Right lobe of liver (tissue), 6 donors: ENCODE measurements at regions not wholly inside any gene's neighbourhood (a gene's known extent, or its start where the extent isn't known, plus 50 kb on each side); places are given as distances from the start of the nearest gene placed in this dataset.

Experiments
- ATAC-seq, 4 donors: fragments of 200-7000 bp; cut with Tn5 transposase; one replicate each; pipeline ENCODE4 v1.9.1; 2020; ENCODE audit warnings: mild to moderate bottlenecking in 4 of 4, moderate library complexity in 4 of 4
- DNase-seq, 3 donors: peaks; one replicate each; pipeline ENCODE4 v3.0.0-alpha.2; 2020
- H3K27ac ChIP-seq, 3 donors: fragments of 200-600 bp; one replicate each; pipeline ENCODE4 v1.8.0; 2022
- H3K27me3 ChIP-seq, 2 donors: fragments of 200-600 bp; one replicate each; pipeline ENCODE4 v1.8.0; 2022
- H3K36me3 ChIP-seq, 4 donors: fragments of 200-600 bp; sonication (generic) in 1 of 4; one replicate each; pipeline versions ENCODE4 v1.5.1 to v1.8.0; 2017 to 2022; ENCODE audit warnings: control low read depth in 1 of 4
- H3K4me1 ChIP-seq, 4 donors: fragments of 200-600 bp; sonication (generic) in 1 of 4; one replicate each; pipeline versions ENCODE4 v1.5.1 to v1.8.0; 2017 to 2022; ENCODE audit warnings: control low read depth in 1 of 4
- H3K4me3 ChIP-seq, 3 donors: fragments of 200-600 bp; one replicate each; pipeline ENCODE4 v1.8.0; 2022
- H3K9me3 ChIP-seq, 4 donors: fragments of 200-600 bp; sonication (generic) in 1 of 4; one replicate each; pipeline versions ENCODE4 v1.5.1 to v1.8.0; 2017 to 2022; ENCODE audit warnings: control low read depth in 1 of 4
- POLR2A ChIP-seq: fragments of 450-650 bp; IDR thresholded peaks from one replicate; pipeline ENCODE4 v1.6.1; 2017; ENCODE audit warnings: antibody characterized with exemption, mild to moderate bottlenecking
- WGBS: methylation state at CpG from one replicate; pipeline ENCODE4 v1.1.6; 2018; ENCODE audit warnings: low coverage, low lambda C conversion rate; ENCODE audit not compliant: insufficient coverage; ENCODE audit errors: missing lambda C conversion rate; 5-methylcytosine and 5-hydroxymethylcytosine counted together
- intact Hi-C, 2 donors: fragments of 100-400 bp; cut with DNase I; formaldehyde crosslinking; loops; one replicate each; pipeline versions ENCODE4 v1.11.2 to v1.14.1; 2022
- TF ChIP-seq, protein P1 (sequence below), 4 donors: fragments of 200-600 bp in 3 of 4; fragments of 450-650 bp in 1 of 4; IDR thresholded peaks; one replicate each; pipeline versions ENCODE4 v1.5.1 to v1.8.0; 2016 to 2022; ENCODE audit warnings: antibody characterized with exemption in 4 of 4, mild to moderate bottlenecking in 2 of 4
- donor health status: DM: no; HTN: yes; CAD: no.
- donor health status: DM: no; HTN: no; CAD: no.
- donor health status: DM: no; HTN: no; CAD: no.
- donor health status: DM: no; HTN: yes; CAD: no.
- donor health status: DM: no; HTN: yes; CAD: no.

DNA sequence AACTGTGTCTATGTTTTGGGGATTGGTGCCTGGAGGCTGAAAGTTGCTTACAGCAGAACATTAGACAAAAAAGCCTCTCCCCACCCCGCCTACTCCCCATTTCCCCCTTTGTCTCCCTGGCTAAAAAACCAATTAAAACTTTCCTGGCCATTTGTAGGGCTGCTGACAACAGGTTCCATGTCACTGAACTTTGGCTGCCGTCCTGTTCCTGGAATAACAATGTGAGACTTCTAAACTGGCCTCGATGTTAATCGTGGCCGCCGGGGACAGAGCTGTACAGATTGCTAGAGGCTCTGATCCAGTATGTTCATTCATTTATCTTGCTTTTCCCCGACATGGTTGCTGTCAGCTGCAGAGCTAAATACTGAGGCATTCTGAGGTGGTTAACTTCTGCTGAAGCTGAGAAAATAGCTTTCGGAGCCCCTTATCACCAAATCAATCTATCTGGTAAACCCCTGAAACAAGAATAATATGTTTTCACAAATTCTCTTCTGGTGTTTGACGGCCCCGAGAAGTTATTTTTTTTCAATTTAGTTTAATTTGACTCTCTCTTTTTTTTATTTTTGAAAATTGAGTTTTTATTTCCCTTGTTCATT, 271.6 kb downstream of the GFRA1 start:
- DNase-seq (peak; percentile 54 to 85 (median 64)), ATAC-seq (peak; percentile 70 to 79 (median 72))
- Histone ChIP-seq H3K9me3 (no peaks in the 10 kb centered on the region), H3K4me1 (peaks cover 0 to 50% (median 15%) of the 10 kb centered on the region in 4 donors), H3K27me3 (no peaks in the 10 kb centered on the region), H3K4me3 (no peak overlapping the region), H3K27ac (peak overlapping the region; percentile 29 to 85 (median 79)), H3K36me3 (no peaks in the 10 kb centered on the region)
- 23% methylated on average over 10 of the region's 10 CpGs for WGBS
- intact Hi-C loops = no loop called here
- TF ChIP-seq, protein P1, sequence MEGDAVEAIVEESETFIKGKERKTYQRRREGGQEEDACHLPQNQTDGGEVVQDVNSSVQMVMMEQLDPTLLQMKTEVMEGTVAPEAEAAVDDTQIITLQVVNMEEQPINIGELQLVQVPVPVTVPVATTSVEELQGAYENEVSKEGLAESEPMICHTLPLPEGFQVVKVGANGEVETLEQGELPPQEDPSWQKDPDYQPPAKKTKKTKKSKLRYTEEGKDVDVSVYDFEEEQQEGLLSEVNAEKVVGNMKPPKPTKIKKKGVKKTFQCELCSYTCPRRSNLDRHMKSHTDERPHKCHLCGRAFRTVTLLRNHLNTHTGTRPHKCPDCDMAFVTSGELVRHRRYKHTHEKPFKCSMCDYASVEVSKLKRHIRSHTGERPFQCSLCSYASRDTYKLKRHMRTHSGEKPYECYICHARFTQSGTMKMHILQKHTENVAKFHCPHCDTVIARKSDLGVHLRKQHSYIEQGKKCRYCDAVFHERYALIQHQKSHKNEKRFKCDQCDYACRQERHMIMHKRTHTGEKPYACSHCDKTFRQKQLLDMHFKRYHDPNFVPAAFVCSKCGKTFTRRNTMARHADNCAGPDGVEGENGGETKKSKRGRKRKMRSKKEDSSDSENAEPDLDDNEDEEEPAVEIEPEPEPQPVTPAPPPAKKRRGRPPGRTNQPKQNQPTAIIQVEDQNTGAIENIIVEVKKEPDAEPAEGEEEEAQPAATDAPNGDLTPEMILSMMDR (IDR thresholded peaks at IDR 0.05) = peak in 1 of 4 donors; percentile 4
- no peak for TF ChIP-seq POLR2A

GRCh38 chr10:116000151-116000842, 272.7 kb downstream of the GFRA1 start:
- intact Hi-C loops = no loop called here
- DNase-seq (peak in 2 of 3 donors; percentile 19 to 65), ATAC-seq (peak; percentile 79 to 90 (median 80))
- H3K4me1 ChIP-seq = peaks cover 0 to 43% (median 15%) of the 10 kb centered on the region in 4 donors
- no peaks in the 10 kb centered on the region for H3K27me3 ChIP-seq
- no peak for TF ChIP-seq POLR2A
- TF ChIP-seq, protein P1 (IDR thresholded peaks at IDR 0.05) = no peak
- H3K27ac ChIP-seq = peak overlapping the region; percentile 29 to 85 (median 79)
- WGBS = 36% methylated on average over 10 of the region's 12 CpGs
- no peak overlapping the region for H3K4me3 ChIP-seq
- H3K36me3 ChIP-seq = no peaks in the 10 kb centered on the region
- no peaks in the 10 kb centered on the region for H3K9me3 ChIP-seq
